Esophagus squamous epithelium (tissue), 5 donors: ENCODE measurements at regions not wholly inside any gene's neighbourhood (a gene's known extent, or its start where the extent isn't known, plus 50 kb on each side); places are given as distances from the start of the nearest gene placed in this dataset.

Experiments used
- DNase-seq: peaks from one replicate; lab custom pipeline; 2025; lab: John Stamatoyannopoulos, UW
- H3K27ac ChIP-seq, 4 donors: fragments of 200-600 bp; sonication (generic); one replicate each; pipeline ENCODE4 v1.5.1; 2016 to 2019; ENCODE audit warnings: mild to moderate bottlenecking in 1 of 4
- H3K27me3 ChIP-seq, 4 donors: fragments of 200-600 bp; sonication (generic); 1 replicate in 3 of 4; 2 replicates in 1 of 4; pipeline versions ENCODE4 v1.5.1 to v1.6.0; 2017 to 2021; ENCODE audit warnings: antibody characterized with exemption in 1 of 4
- H3K36me3 ChIP-seq, 3 donors: fragments of 200-600 bp; sonication (generic); one replicate each; pipeline ENCODE4 v1.5.1; 2016 to 2019
- H3K4me1 ChIP-seq, 3 donors: fragments of 200-600 bp; sonication (generic); one replicate each; pipeline ENCODE4 v1.5.1; 2017 to 2019
- H3K4me3 ChIP-seq, 4 donors: fragments of 200-600 bp; sonication (generic); 1 replicate in 3 of 4; 2 replicates in 1 of 4; pipeline ENCODE4 v1.5.1; 2016 to 2019; ENCODE audit warnings: mild to moderate bottlenecking in 2 of 4, moderate library complexity in 1 of 4
- H3K9me3 ChIP-seq, 3 donors: fragments of 200-600 bp; sonication (generic); one replicate each; pipeline ENCODE4 v1.5.1; 2016 to 2019
- CTCF ChIP-seq, 6 experiments: fragments of 450-650 bp in 4 of 6; fragments of 200-600 bp in 2 of 6; sonication (generic) in 2 of 6; IDR thresholded peaks; one replicate each; pipeline ENCODE4 v1.5.1; 2016 to 2019; ENCODE audit warnings: antibody characterized with exemption in 6 of 6, mild to moderate bottlenecking in 4 of 6, moderate library complexity in 4 of 6
- POLR2A ChIP-seq, 4 donors: fragments of 450-650 bp; IDR thresholded peaks; one replicate each; pipeline ENCODE4 v1.6.1; 2017; ENCODE audit warnings: antibody characterized with exemption in 4 of 4, mild to moderate bottlenecking in 4 of 4, moderate library complexity in 3 of 4
- WGBS, 2 donors: methylation state at CpG; one replicate each; pipeline ENCODE4 v1.1.5; 2018; 5-methylcytosine and 5-hydroxymethylcytosine counted together
- intact Hi-C: fragments of 100-400 bp; cut with DNase I; formaldehyde crosslinking; loops from one replicate; pipeline ENCODE4 v1.15.0; 2022
- donor health status: DM: yes; HTN: yes; CAD: no.

GRCh38 chr12:102682366-102683289, 202.3 kb upstream of the IGF1 start:
- H3K27ac ChIP-seq, result no peak overlapping the region
- no peaks in the 10 kb centered on the region for H3K4me1 ChIP-seq
- H3K27me3 ChIP-seq, result no peaks in the 10 kb centered on the region
- no peaks in the 10 kb centered on the region for H3K36me3 ChIP-seq
- no peaks in the 10 kb centered on the region for H3K9me3 ChIP-seq
- TF ChIP-seq POLR2A (IDR thresholded peaks at IDR 0.05) (no peak), CTCF (IDR thresholded peaks at IDR 0.05) (no peak)
- 59 to 62% methylated on average over 2 of the region's 2 CpGs for WGBS, 2 donors
- no peak overlapping the region for H3K4me3 ChIP-seq
- intact Hi-C loops, result no loop called here
- no peak for DNase-seq

GRCh38 chr12:102681747-102682146, 201.4 kb upstream of the IGF1 start:
- Histone ChIP-seq H3K4me1 (no peaks in the 10 kb centered on the region), H3K27ac (no peak overlapping the region), H3K27me3 (no peaks in the 10 kb centered on the region), H3K4me3 (no peak overlapping the region), H3K36me3 (no peaks in the 10 kb centered on the region), H3K9me3 (no peaks in the 10 kb centered on the region)
- no peak for TF ChIP-seq POLR2A (IDR thresholded peaks at IDR 0.05)
- no peak for TF ChIP-seq CTCF (IDR thresholded peaks at IDR 0.05)
- no peak for DNase-seq
- intact Hi-C loops, result no loop called here

GRCh38 chr12:102681309-102681708, 200.9 kb upstream of the IGF1 start:
- no peak overlapping the region for H3K27ac ChIP-seq

GRCh38 chr12:102680304-102680703, 199.9 kb upstream of the IGF1 start:
- intact Hi-C loops, result no loop called here
- H3K4me1 ChIP-seq, result no peaks in the 10 kb centered on the region
- 56 to 71% methylated on average over 2 of the region's 2 CpGs for WGBS, 2 donors

More at GRCh38 chr12:102681309-102681708, 200.9 kb upstream of the IGF1 start:
- intact Hi-C loops, result no loop called here
- no peaks in the 10 kb centered on the region for H3K9me3 ChIP-seq
- H3K36me3 ChIP-seq, result no peaks in the 10 kb centered on the region
- H3K4me3 ChIP-seq, result no peak overlapping the region
- no peaks in the 10 kb centered on the region for H3K27me3 ChIP-seq
- WGBS, 2 donors, result 52 to 66% methylated on average over 2 of the region's 2 CpGs
- DNase-seq, result no peak
- TF ChIP-seq CTCF (IDR thresholded peaks at IDR 0.05) (no peak), POLR2A (IDR thresholded peaks at IDR 0.05) (no peak)
- no peaks in the 10 kb centered on the region for H3K4me1 ChIP-seq

More at GRCh38 chr12:102680304-102680703, 199.9 kb upstream of the IGF1 start:
- Histone ChIP-seq H3K27me3 (no peaks in the 10 kb centered on the region), H3K36me3 (no peaks in the 10 kb centered on the region), H3K9me3 (no peaks in the 10 kb centered on the region), H3K27ac (no peak overlapping the region), H3K4me3 (no peak overlapping the region)
- no peak for DNase-seq
- TF ChIP-seq POLR2A (IDR thresholded peaks at IDR 0.05) (no peak), CTCF (IDR thresholded peaks at IDR 0.05) (no peak)
